Mesothelial cell of epicardium (in vitro differentiated cells): ENCODE measurements at regions not wholly inside any gene's neighbourhood (a gene's known extent, or its start where the extent isn't known, plus 50 kb on each side); places are given as distances from the start of the nearest gene placed in this dataset.

Source experiments
- DNase-seq, 2 experiments: peaks; one replicate each; pipeline ENCODE4 v3.0.0; 2021; ENCODE audit warnings: low spot score in 2 of 2; ENCODE audit not compliant: unreplicated experiment in 2 of 2
- H3K27ac Mint-ChIP-seq: 2 replicates; pipeline ENCODE4 v1.8.0; 2021; ENCODE audit warnings: mixed read lengths
- H3K27me3 Mint-ChIP-seq: 2 replicates; pipeline ENCODE4 v1.8.0; 2021; ENCODE audit warnings: low read depth, mixed read lengths
- H3K36me3 Mint-ChIP-seq: 2 replicates; pipeline ENCODE4 v1.8.0; 2021; ENCODE audit warnings: mixed read lengths
- H3K4me1 Mint-ChIP-seq: 2 replicates; pipeline ENCODE4 v1.8.0; 2021; ENCODE audit warnings: mixed read lengths
- H3K4me3 Mint-ChIP-seq: 2 replicates; pipeline ENCODE4 v1.8.0; 2021; ENCODE audit warnings: mild to moderate bottlenecking, moderate library complexity, mixed read lengths
- H3K9me3 Mint-ChIP-seq: 2 replicates; pipeline ENCODE4 v1.8.0; 2021; ENCODE audit warnings: mixed read lengths
- CTCF ChIP-seq: fragments of 200-600 bp; sonication (generic); IDR thresholded peaks from one replicate; pipeline ENCODE4 v1.5.0; 2021; ENCODE audit warnings: antibody characterized with exemption; ENCODE audit not compliant: unreplicated experiment

GRCh38 chr21:22657781-22658180 lies 1659.6 kb downstream of the NCAM2 start:
- Mint-ChIP-seq H3K36me3 (no peaks in the 10 kb centered on the region), H3K27ac (no peak overlapping the region)

GRCh38 chr21:22670148-22670547 lies 1671.9 kb downstream of the NCAM2 start:
- Mint-ChIP-seq H3K9me3 (peaks cover 43% of the 10 kb centered on the region), H3K4me1 (no peaks in the 10 kb centered on the region), H3K27ac (no peak overlapping the region), H3K27me3 (no peaks in the 10 kb centered on the region), H3K4me3 (no peak overlapping the region), H3K36me3 (peaks cover 2% of the 10 kb centered on the region)
- no peak for DNase-seq
- no peak for TF ChIP-seq CTCF

More at GRCh38 chr21:22657781-22658180, 1659.6 kb downstream of the NCAM2 start:
- no peaks in the 10 kb centered on the region for H3K27me3 Mint-ChIP-seq
- no peaks in the 10 kb centered on the region for H3K4me1 Mint-ChIP-seq
- TF ChIP-seq CTCF: no peak
- no peak overlapping the region for H3K4me3 Mint-ChIP-seq
- DNase-seq: no peak
- no peaks in the 10 kb centered on the region for H3K9me3 Mint-ChIP-seq

- no peaks in the 10 kb centered on the region for H3K36me3 Mint-ChIP-seq
- H3K27me3 Mint-ChIP-seq: no peaks in the 10 kb centered on the region
- H3K4me1 Mint-ChIP-seq: no peaks in the 10 kb centered on the region
- no peak overlapping the region for H3K27ac Mint-ChIP-seq
- DNase-seq: no peak
- TF ChIP-seq CTCF: no peak
- H3K4me3 Mint-ChIP-seq: no peak overlapping the region
- peaks cover 33% of the 10 kb centered on the region for H3K9me3 Mint-ChIP-seq
Observed at GRCh38 chr21:22679207-22679606, 1681.0 kb downstream of the NCAM2 start.

- DNase-seq: no peak
- TF ChIP-seq CTCF: no peak
- H3K4me1 Mint-ChIP-seq: no peaks in the 10 kb centered on the region
- H3K9me3 Mint-ChIP-seq: peaks cover 59% of the 10 kb centered on the region
- H3K36me3 Mint-ChIP-seq: no peaks in the 10 kb centered on the region
- no peak overlapping the region for H3K4me3 Mint-ChIP-seq
- H3K27ac Mint-ChIP-seq: no peak overlapping the region
- H3K27me3 Mint-ChIP-seq: no peaks in the 10 kb centered on the region
Observed at GRCh38 chr21:22691658-22692057, 1693.4 kb downstream of the NCAM2 start.

GRCh38 chr21:22703521-22703920 lies 1705.3 kb downstream of the NCAM2 start:
- H3K9me3 Mint-ChIP-seq: peaks cover 6% of the 10 kb centered on the region
- H3K4me3 Mint-ChIP-seq: no peak overlapping the region
- no peak for TF ChIP-seq CTCF
- H3K27me3 Mint-ChIP-seq: no peaks in the 10 kb centered on the region
- H3K27ac Mint-ChIP-seq: no peak overlapping the region
- no peak for DNase-seq
- H3K36me3 Mint-ChIP-seq: no peaks in the 10 kb centered on the region
- no peaks in the 10 kb centered on the region for H3K4me1 Mint-ChIP-seq

- Mint-ChIP-seq H3K4me1 (no peaks in the 10 kb centered on the region), H3K36me3 (no peaks in the 10 kb centered on the region), H3K9me3 (peaks cover 20% of the 10 kb centered on the region), H3K27me3 (no peaks in the 10 kb centered on the region), H3K4me3 (no peak overlapping the region), H3K27ac (no peak overlapping the region)
- no peak for TF ChIP-seq CTCF
- no peak for DNase-seq
Observed at GRCh38 chr21:22710721-22711120, 1712.5 kb downstream of the NCAM2 start.
